Activated CD4-positive, alpha-beta T cell treated with anti-CD3 and anti-CD28 coated beads, Interleukin-2, amount 10 ng/mL, durations not matched to agents 24 days and 14 days (primary cell): ENCODE measurements at regions not wholly inside any gene's neighbourhood (a gene's known extent, or its start where the extent isn't known, plus 50 kb on each side); places are given as distances from the start of the nearest gene placed in this dataset.

Source experiments
- DNase-seq: peaks from one replicate; pipeline ENCODE4 v3.0.0; 2022
- H3K27ac Mint-ChIP-seq: one replicate; pipeline ENCODE4 v1.8.0; 2022; ENCODE audit warnings: mild to moderate bottlenecking, mixed read lengths
- H3K27me3 Mint-ChIP-seq: one replicate; pipeline ENCODE4 v1.8.0; 2022; ENCODE audit warnings: mixed read lengths
- H3K36me3 Mint-ChIP-seq: one replicate; pipeline ENCODE4 v1.8.0; 2022; ENCODE audit warnings: low read depth, mild to moderate bottlenecking, mixed read lengths
- H3K4me1 Mint-ChIP-seq: one replicate; pipeline ENCODE4 v1.8.0; 2021; ENCODE audit warnings: mixed read lengths
- H3K4me3 Mint-ChIP-seq: one replicate; pipeline ENCODE4 v1.8.0; 2022; ENCODE audit warnings: mild to moderate bottlenecking, moderate library complexity, mixed read lengths
- H3K9me3 Mint-ChIP-seq: one replicate; pipeline ENCODE4 v1.8.0; 2021; ENCODE audit warnings: mixed read lengths
- intact Hi-C: fragments of 100-400 bp; cut with micrococcal nuclease; formaldehyde crosslinking; loops from one replicate; pipeline ENCODE4 v1.15.1; 2023

- no peak for DNase-seq
- Mint-ChIP-seq H3K9me3 (no peaks in the 10 kb centered on the region), H3K4me1 (no peaks in the 10 kb centered on the region), H3K27ac (no peak overlapping the region), H3K27me3 (no peaks in the 10 kb centered on the region), H3K4me3 (no peak overlapping the region), H3K36me3 (no peaks in the 10 kb centered on the region)
- intact Hi-C loops: no loop called here
These were observed 648.3 kb upstream of the BRINP3 start for GRCh38 chr1:191125950-191126349.

- H3K27ac Mint-ChIP-seq: no peak overlapping the region
- no peaks in the 10 kb centered on the region for H3K36me3 Mint-ChIP-seq
- DNase-seq: no peak
- intact Hi-C loops: no loop called here
- no peaks in the 10 kb centered on the region for H3K27me3 Mint-ChIP-seq
- H3K4me3 Mint-ChIP-seq: no peak overlapping the region
- no peaks in the 10 kb centered on the region for H3K9me3 Mint-ChIP-seq
- H3K4me1 Mint-ChIP-seq: no peaks in the 10 kb centered on the region
These were observed 657.1 kb upstream of the BRINP3 start for GRCh38 chr1:191134796-191135195.

GRCh38 chr1:191140038-191140437 is 662.4 kb upstream of the BRINP3 start:
- no peak overlapping the region for H3K4me3 Mint-ChIP-seq

GRCh38 chr1:191142748-191143147 is 665.1 kb upstream of the BRINP3 start:
- Mint-ChIP-seq H3K4me3 (no peak overlapping the region), H3K4me1 (no peaks in the 10 kb centered on the region), H3K27me3 (no peaks in the 10 kb centered on the region), H3K36me3 (no peaks in the 10 kb centered on the region), H3K9me3 (peaks cover 4% of the 10 kb centered on the region), H3K27ac (no peak overlapping the region)
- DNase-seq: no peak
- intact Hi-C loops: no loop called here

More at GRCh38 chr1:191140038-191140437, 662.4 kb upstream of the BRINP3 start:
- H3K9me3 Mint-ChIP-seq: no peaks in the 10 kb centered on the region
- DNase-seq: no peak
- no peaks in the 10 kb centered on the region for H3K4me1 Mint-ChIP-seq
- H3K27ac Mint-ChIP-seq: no peak overlapping the region
- intact Hi-C loops: no loop called here
- H3K27me3 Mint-ChIP-seq: no peaks in the 10 kb centered on the region
- H3K36me3 Mint-ChIP-seq: no peaks in the 10 kb centered on the region

GRCh38 chr1:191145834-191146233 is 668.2 kb upstream of the BRINP3 start:
- H3K36me3 Mint-ChIP-seq: no peaks in the 10 kb centered on the region
- H3K27me3 Mint-ChIP-seq: no peaks in the 10 kb centered on the region
- H3K4me1 Mint-ChIP-seq: no peaks in the 10 kb centered on the region
- H3K4me3 Mint-ChIP-seq: no peak overlapping the region
- DNase-seq: no peak
- intact Hi-C loops: no loop called here
- H3K9me3 Mint-ChIP-seq: peaks cover 4% of the 10 kb centered on the region
- H3K27ac Mint-ChIP-seq: no peak overlapping the region

GRCh38 chr1:191151321-191151807 is 673.7 kb upstream of the BRINP3 start:
- no peak overlapping the region for H3K27ac Mint-ChIP-seq
- no peaks in the 10 kb centered on the region for H3K36me3 Mint-ChIP-seq
- H3K27me3 Mint-ChIP-seq: no peaks in the 10 kb centered on the region
- intact Hi-C loops: no loop called here
- H3K4me3 Mint-ChIP-seq: no peak overlapping the region
- H3K4me1 Mint-ChIP-seq: no peaks in the 10 kb centered on the region
- H3K9me3 Mint-ChIP-seq: no peaks in the 10 kb centered on the region
- no peak for DNase-seq

GRCh38 chr1:191152776-191153175 is 675.1 kb upstream of the BRINP3 start:
- Mint-ChIP-seq H3K9me3 (no peaks in the 10 kb centered on the region), H3K36me3 (no peaks in the 10 kb centered on the region), H3K4me3 (no peak overlapping the region), H3K27me3 (no peaks in the 10 kb centered on the region), H3K27ac (no peak overlapping the region), H3K4me1 (no peaks in the 10 kb centered on the region)
- no peak for DNase-seq
- intact Hi-C loops: no loop called here

- intact Hi-C loops: no loop called here
- no peak overlapping the region for H3K4me3 Mint-ChIP-seq
- H3K36me3 Mint-ChIP-seq: no peaks in the 10 kb centered on the region
- H3K27me3 Mint-ChIP-seq: no peaks in the 10 kb centered on the region
- no peaks in the 10 kb centered on the region for H3K4me1 Mint-ChIP-seq
- no peak for DNase-seq
- H3K9me3 Mint-ChIP-seq: no peaks in the 10 kb centered on the region
- no peak overlapping the region for H3K27ac Mint-ChIP-seq
These were observed 677.5 kb upstream of the BRINP3 start for GRCh38 chr1:191155178-191155577.

GRCh38 chr1:191160837-191161236 is 683.2 kb upstream of the BRINP3 start:
- no peak overlapping the region for H3K27ac Mint-ChIP-seq
- H3K4me1 Mint-ChIP-seq: no peaks in the 10 kb centered on the region
- H3K4me3 Mint-ChIP-seq: no peak overlapping the region
- intact Hi-C loops: no loop called here
- no peaks in the 10 kb centered on the region for H3K9me3 Mint-ChIP-seq
- no peaks in the 10 kb centered on the region for H3K36me3 Mint-ChIP-seq
- no peak for DNase-seq
- no peaks in the 10 kb centered on the region for H3K27me3 Mint-ChIP-seq

- H3K27ac Mint-ChIP-seq: no peak overlapping the region
- intact Hi-C loops: no loop called here
- DNase-seq: no peak
- H3K27me3 Mint-ChIP-seq: no peaks in the 10 kb centered on the region
- H3K9me3 Mint-ChIP-seq: no peaks in the 10 kb centered on the region
- H3K4me3 Mint-ChIP-seq: no peak overlapping the region
- H3K4me1 Mint-ChIP-seq: no peaks in the 10 kb centered on the region
- H3K36me3 Mint-ChIP-seq: no peaks in the 10 kb centered on the region
These were observed 685.1 kb upstream of the BRINP3 start for GRCh38 chr1:191162762-191163161.

GRCh38 chr1:191163621-191164020 is 686.0 kb upstream of the BRINP3 start:
- no peak overlapping the region for H3K27ac Mint-ChIP-seq
- H3K9me3 Mint-ChIP-seq: no peaks in the 10 kb centered on the region
- DNase-seq: no peak
- H3K27me3 Mint-ChIP-seq: no peaks in the 10 kb centered on the region
- no peaks in the 10 kb centered on the region for H3K4me1 Mint-ChIP-seq
- intact Hi-C loops: no loop called here
- no peak overlapping the region for H3K4me3 Mint-ChIP-seq
- no peaks in the 10 kb centered on the region for H3K36me3 Mint-ChIP-seq

- Mint-ChIP-seq H3K9me3 (no peaks in the 10 kb centered on the region), H3K27me3 (no peaks in the 10 kb centered on the region), H3K4me3 (peak overlapping the region; percentile 49), H3K4me1 (peaks cover 10% of the 10 kb centered on the region), H3K36me3 (no peaks in the 10 kb centered on the region), H3K27ac (no peak overlapping the region)
- DNase-seq: no peak
- intact Hi-C loops: no loop called here
These were observed 696.6 kb upstream of the BRINP3 start for GRCh38 chr1:191174298-191174697.

GRCh38 chr1:191176131-191176530 is 698.5 kb upstream of the BRINP3 start:
- intact Hi-C loops: no loop called here

GRCh38 chr1:191206513-191207207 is 729.0 kb upstream of the BRINP3 start:
- Mint-ChIP-seq H3K36me3 (no peaks in the 10 kb centered on the region), H3K27me3 (no peaks in the 10 kb centered on the region), H3K4me1 (no peaks in the 10 kb centered on the region), H3K9me3 (no peaks in the 10 kb centered on the region), H3K4me3 (no peak overlapping the region), H3K27ac (no peak overlapping the region)
- no peak for DNase-seq
- intact Hi-C loops: no loop called here

More at GRCh38 chr1:191176131-191176530, 698.5 kb upstream of the BRINP3 start:
- H3K9me3 Mint-ChIP-seq: no peaks in the 10 kb centered on the region
- no peak for DNase-seq
- H3K4me3 Mint-ChIP-seq: no peak overlapping the region
- no peaks in the 10 kb centered on the region for H3K36me3 Mint-ChIP-seq
- no peak overlapping the region for H3K27ac Mint-ChIP-seq
- H3K27me3 Mint-ChIP-seq: no peaks in the 10 kb centered on the region
- H3K4me1 Mint-ChIP-seq: peaks cover 10% of the 10 kb centered on the region

- DNase-seq: no peak
- no peak overlapping the region for H3K4me3 Mint-ChIP-seq
- H3K36me3 Mint-ChIP-seq: no peaks in the 10 kb centered on the region
- no peaks in the 10 kb centered on the region for H3K27me3 Mint-ChIP-seq
- no peaks in the 10 kb centered on the region for H3K4me1 Mint-ChIP-seq
- no peak overlapping the region for H3K27ac Mint-ChIP-seq
- intact Hi-C loops: no loop called here
- peaks cover 8% of the 10 kb centered on the region for H3K9me3 Mint-ChIP-seq
These were observed 744.5 kb upstream of the BRINP3 start for GRCh38 chr1:191222206-191222605.
